Fibroblast of mammary gland (primary cell): ENCODE measurements at regions not wholly inside any gene's neighbourhood (a gene's known extent, or its start where the extent isn't known, plus 50 kb on each side); places are given as distances from the start of the nearest gene placed in this dataset.

Experiments
- DNase-seq: peaks from one replicate; pipeline ENCODE4 v3.0.0-alpha.2; 2010; ENCODE audit warnings: low read depth
- H3K4me3 ChIP-seq: 2 replicates; pipeline ENCODE4 v1.5.1; 2011; ENCODE audit warnings: low read depth, mild to moderate bottlenecking, low read length, moderate library complexity; ENCODE audit not compliant: control insufficient read depth
- TF ChIP-seq, protein P1 (sequence below): conservative IDR thresholded peaks from 2 replicates; pipeline ENCODE4 v1.5.1; 2011; ENCODE audit warnings: low read depth, low read length, inconsistent platforms; ENCODE audit not compliant: control insufficient read depth, insufficient read depth

DNA sequence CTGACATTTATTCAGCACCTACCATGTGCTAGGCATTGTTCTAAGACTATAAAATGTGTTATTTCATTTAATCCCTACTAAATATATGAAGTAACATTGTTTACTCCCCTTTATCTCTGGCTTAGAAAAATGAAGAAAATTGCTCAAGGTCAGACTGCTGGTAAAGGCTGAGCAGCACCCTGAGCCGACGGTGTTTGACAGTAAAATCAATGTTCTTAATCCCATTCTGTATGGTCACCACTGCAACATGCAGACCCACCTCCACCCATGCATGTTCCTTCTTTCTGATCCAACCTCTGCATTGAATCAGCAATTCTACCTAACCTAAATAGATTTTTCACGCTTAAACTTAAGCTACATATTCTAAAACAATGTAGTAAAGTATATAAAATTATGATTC lies 216.5 kb downstream of the ZBBX start:
- no peak for DNase-seq
- TF ChIP-seq, protein P1, sequence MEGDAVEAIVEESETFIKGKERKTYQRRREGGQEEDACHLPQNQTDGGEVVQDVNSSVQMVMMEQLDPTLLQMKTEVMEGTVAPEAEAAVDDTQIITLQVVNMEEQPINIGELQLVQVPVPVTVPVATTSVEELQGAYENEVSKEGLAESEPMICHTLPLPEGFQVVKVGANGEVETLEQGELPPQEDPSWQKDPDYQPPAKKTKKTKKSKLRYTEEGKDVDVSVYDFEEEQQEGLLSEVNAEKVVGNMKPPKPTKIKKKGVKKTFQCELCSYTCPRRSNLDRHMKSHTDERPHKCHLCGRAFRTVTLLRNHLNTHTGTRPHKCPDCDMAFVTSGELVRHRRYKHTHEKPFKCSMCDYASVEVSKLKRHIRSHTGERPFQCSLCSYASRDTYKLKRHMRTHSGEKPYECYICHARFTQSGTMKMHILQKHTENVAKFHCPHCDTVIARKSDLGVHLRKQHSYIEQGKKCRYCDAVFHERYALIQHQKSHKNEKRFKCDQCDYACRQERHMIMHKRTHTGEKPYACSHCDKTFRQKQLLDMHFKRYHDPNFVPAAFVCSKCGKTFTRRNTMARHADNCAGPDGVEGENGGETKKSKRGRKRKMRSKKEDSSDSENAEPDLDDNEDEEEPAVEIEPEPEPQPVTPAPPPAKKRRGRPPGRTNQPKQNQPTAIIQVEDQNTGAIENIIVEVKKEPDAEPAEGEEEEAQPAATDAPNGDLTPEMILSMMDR = no peak
- no peak overlapping the region for H3K4me3 ChIP-seq

- no peak overlapping the region for H3K4me3 ChIP-seq
Observed at GRCh38 chr3:167162083-167162482, 218.0 kb downstream of the ZBBX start.

GRCh38 chr3:167160781-167161180 lies 219.3 kb downstream of the ZBBX start:
- H3K4me3 ChIP-seq = no peak overlapping the region
- peak; percentile 1 for DNase-seq
- TF ChIP-seq, protein P1 = no peak

More at GRCh38 chr3:167162083-167162482, 218.0 kb downstream of the ZBBX start:
- TF ChIP-seq, protein P1 = no peak
- DNase-seq = no peak

DNA sequence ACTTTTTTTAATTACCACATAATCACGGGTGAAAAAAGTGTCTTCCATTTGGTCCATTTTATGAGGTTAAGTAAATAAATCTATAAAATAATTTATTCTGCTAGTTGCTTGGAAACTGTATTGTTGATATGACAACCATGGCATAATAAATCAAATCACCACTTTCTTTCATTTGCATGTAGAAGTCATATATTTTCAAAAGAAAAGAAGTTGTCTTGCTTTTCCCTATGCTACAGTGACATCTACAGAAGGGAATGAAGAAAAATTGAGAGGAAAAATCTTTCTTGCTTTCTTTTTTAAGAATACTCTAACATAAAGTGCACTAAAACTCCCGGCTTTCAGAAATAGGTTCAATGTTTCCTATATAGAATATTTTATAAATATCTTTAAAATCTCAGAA lies 228.5 kb downstream of the ZBBX start:
- H3K4me3 ChIP-seq = no peak overlapping the region
- DNase-seq = no peak
- TF ChIP-seq, protein P1 = no peak

DNA sequence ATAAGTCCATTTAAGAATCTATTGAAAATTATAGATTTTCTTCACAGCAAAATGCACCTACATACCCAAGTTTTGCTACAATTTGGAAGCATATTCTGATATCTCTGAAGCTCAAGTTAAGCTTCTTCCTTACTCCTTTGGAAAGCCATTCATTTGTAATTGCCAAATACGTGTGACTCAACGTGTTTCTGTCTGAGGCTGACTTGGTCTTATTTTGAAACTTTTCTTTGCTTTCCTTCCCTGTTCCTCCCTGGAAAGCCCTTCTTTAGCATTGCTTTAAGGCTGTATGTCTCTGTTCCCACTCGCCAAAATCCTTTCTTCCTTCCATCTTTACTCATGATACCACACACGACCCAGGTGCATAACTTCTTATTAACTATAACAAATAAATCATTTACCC lies 232.0 kb downstream of the ZBBX start:
- DNase-seq = peak; percentile 14
- no peak overlapping the region for H3K4me3 ChIP-seq
- TF ChIP-seq, protein P1 = no peak

- TF ChIP-seq, protein P1 = no peak
- DNase-seq = no peak
- H3K4me3 ChIP-seq = no peak overlapping the region
Observed at GRCh38 chr3:167146911-167147310, 233.2 kb downstream of the ZBBX start.

DNA sequence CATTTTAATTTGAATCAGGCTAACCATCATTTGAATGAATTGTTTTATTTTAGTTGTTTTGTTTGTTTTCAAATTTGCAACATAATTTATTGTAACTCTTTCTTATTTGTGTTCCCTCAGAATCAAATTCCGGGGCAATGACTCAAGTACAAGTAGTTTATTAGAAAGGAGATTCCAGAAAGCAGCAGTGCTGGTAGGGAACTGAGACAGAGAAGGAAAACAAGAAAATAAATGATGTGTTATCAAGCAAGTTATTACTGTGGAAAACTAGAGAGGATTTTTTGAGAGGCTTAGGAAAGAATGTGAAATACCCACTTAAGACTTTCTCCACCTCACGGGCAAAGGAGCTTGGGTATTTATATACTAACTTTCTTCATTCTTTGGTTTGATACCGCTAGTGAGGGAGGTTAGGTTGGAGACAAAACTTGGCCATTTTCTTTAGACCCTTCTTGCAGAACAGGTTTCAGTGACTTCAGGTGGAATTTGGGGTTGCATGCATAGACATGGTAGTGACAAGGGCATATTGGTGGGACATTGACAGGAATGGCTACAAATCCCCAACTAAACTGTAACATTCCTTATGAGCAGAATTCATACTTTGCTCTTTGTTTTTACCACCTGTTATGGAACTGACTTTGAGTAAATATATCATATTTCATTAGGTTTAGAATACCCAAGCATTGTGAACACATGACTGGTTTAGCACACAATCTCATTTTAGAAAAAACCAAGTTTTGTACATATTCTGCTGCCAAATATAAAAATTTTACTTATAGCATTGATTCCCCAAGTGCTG lies 254.3 kb downstream of the ZBBX start:
- TF ChIP-seq, protein P1 = no peak
- DNase-seq = no peak
- H3K4me3 ChIP-seq = no peak overlapping the region
